NCI-H2171 treated with DMSO at 0.1 percent for 48 hours (cell line): ENCODE measurements at regions not wholly inside any gene's neighbourhood (a gene's known extent, or its start where the extent isn't known, plus 50 kb on each side); places are given as distances from the start of the nearest gene placed in this dataset.

Source experiments
- DNase-seq: peaks from one replicate; lab custom pipeline; 2025; lab: John Stamatoyannopoulos, UW

DNA sequence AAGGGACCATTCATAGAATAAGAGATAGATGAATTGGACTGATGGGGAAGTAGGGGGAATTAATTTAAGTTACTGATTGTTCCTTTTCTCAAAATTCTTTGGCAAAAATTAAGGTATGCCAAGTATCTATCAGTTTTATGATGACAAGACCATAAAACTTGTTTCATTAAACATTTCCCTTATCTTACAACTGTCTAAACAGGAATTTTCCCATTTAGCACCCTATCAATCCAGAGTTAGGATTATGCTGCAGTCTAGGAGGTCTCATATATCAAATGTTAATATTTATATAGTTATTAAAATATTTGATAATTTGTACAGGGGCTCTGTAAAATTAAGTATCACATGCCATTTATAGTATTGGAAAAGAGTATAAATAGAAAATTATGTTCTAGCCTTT, 51.5 kb upstream of the ARID1B start:
- DNase-seq = no peak

DNA sequence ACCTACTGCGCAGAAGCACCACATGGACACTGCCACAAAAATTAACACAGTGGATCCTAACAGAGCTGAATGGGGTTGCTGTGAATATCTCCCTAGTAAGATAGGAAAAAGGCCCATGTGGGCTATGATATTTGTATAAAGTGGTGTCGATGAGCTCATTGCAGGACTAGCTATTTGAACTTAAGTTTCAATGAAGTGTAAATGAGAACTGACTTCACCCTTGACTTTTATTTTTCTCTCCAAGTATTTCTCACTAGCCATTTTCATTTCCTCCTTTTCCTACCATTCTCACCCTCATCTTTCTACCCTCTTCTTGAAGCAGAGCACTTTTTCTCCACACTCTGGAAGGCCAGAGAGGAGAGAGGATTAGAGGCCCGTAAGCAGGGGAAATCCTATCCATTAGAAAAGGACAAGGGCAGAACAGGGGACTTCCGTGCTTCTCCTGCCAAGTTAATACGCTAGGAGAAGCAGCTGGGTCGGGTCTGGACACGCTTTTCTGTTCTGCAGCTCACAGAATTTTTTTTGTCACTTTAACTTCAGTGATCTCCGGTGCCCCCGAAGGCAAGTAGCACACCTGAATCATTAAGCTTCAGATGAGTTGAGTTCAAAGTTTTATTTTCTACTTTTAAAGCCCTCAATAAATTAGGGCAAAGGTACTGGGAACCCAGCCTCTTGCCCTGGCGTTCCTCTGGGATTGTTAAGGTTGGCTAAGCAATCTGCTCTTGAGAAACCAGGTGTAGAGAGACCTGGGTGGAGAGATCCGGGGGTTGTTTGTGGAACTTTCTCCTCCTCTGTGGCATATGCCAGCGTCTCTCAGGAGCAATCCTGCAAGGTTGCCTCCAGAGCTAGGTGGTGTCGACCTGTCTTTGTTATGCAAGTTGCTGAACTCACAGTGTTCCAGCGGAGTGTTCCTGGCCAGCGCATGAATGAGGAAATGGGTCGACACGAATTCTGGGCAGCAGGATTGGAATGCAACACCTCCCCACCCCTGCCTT, 56.2 kb upstream of the ARID1B start:
- peak; percentile 85 for DNase-seq

DNA sequence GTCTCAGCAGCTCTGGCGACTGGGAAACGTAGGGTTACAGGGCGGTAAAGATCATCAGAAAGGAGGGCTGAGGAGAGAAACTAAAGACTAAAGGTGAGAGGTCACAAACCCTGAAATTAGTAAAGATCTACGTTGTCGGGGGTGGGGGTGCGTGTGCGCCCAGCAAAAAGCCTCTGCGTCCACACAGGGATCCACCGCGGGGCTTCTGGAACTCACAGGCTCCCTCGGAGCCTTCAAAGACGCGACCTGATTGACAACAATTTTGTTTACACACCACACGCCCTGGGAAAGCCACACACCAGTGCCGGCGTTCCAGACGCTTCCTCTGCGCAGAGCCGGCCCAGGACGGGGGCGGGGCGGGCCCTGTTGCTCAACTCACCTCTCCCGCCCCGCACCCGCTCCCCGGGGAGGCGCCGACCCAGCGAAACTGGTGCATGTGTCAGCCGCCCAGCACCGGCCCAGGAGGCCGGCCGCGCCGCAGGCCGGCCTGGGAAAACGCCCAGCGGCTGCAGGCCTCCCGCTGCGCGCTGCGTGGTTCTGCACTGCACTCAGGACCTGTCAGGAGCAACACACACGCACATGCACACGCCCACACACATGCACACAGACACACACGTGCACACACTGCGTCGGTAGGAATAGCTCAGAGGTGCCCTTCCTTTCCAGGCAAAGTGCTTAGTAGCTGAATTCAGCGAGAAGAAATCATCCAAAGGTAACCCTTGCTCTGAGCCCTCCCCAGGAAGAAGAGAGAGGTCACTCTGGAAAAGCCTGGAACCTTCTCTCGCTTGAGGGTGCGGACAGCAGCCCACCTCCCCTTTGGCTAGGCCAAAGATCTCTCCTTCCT, 57.2 kb upstream of the ARID1B start:
- no peak for DNase-seq

DNA sequence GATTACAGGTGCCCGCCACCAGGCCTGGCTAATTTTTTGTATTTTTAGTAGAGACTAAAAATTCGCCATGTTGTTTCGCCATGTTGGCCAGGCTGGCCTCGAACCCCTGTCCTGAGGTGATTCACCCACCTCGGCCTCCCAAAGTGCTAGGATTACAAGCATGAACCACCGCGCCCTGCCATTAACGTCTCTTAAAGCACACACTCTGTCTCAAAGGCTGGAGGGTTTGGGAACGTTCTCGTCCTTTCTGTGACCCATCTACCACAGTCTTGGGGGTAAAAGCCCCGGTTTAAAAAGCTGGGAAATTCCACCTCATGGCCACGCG, 57.8 kb upstream of the ARID1B start:
- no peak for DNase-seq

DNA sequence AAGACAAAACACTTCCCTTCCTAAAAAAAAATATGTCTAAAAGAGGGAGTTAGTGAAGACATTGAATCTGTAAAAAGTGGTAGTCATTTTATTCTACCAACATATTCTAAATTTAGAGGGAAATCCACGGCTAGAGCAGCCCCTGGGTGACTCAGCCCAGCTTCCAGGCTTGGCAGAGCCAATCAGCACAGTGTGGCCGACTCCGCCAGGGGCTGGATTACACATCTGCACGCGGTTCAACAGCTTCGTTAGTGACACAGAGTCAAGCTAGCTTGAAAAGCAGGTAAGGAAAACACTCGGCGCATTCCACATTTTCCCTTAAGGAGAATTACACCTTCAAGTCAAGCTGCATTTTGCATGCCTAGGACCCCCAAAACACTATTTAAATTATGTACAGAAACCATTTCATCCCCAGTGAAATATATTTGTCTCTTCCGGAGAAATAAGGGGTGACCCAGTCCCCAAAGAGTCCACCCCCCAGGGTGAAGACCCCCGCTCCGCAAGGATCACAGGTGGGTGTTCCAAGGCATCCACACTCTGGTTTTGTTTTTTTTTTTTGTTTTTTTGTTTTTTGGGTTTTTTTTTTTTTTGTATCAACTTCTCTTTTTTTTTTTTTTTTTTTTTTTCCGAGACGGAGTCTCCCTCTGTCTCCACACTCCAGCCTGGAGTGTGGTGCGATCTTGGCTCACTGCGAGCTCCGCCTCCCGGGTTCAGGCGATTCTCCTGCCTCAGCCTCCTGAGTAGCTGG, 58.4 kb upstream of the ARID1B start:
- peak; percentile 60 for DNase-seq

DNA sequence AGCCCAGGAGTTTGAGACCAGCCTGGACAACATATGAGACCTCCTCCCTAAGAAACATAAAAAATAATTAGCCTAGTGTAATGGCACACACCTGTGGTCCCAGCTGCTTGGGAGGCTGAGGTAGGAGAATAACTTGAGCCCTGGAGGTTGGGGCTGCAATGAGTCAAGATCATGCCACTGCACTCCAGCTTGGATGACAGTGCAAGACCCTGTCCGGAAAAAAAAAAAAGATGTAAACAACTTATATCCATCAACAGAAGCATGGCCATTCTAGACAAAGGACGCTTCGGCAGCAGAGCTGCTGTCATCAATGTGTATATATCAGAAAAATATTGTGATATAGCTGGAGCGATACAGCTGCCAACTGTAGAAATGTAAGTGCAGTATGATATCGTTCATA, 59.6 kb upstream of the ARID1B start:
- DNase-seq = peak; percentile 9

DNA sequence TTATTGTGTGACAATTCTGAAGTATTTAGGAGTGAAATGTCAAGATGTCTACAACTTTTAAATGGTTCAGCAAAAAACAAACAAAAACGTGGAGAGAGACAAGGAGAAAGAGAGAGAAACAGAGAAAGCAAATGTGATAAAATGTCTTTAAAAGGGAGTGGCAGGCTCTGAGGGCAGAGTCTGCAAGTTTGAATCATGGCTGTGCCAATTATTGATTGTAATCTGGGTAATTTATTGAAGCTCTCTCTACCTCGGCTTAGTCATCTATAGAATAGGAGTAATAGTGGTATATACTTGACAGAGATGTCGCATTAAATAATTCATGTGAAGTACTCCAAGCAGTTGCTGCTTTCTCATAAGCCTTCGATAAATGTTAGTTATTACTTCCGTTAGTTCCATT, 61.3 kb upstream of the ARID1B start:
- no peak for DNase-seq

DNA sequence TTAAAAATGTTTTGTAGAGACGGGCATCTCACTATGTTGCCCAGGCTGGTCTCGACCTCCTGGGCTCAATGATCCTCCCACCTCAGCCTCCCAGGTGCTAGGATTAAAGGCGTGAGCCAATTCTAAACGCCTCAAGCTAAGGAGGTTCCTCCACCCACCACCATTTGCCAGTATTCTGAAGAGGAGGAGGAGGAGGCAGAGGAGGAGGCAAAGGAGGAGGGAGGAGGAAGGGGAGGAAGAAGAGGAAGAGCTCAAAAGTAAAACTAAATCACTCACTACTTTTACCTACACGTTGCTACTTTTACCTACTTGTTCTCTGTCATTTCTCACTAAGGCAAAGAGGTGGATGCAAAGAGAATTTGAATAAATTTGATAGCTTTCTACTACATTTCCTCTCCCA, 63.6 kb upstream of the ARID1B start:
- DNase-seq = no peak

DNA sequence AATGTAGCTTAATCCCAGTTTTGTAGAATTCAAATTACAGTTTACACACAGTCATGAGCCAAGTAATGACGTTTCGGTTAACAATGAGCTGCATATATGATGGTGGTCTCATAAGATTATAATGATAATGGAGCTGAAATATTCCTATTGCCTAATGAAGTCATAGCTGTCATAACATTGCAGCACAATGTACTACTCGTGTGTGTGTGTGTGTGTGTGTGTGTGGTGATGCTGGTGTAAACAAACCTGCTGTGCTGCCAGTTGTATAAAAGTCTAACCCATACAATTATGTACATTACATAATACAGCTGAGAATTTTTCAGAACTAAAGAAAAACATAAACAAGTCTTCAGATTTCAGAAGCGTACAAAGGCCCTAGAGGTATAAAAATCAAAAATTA, 66.7 kb upstream of the ARID1B start:
- DNase-seq = no peak

DNA sequence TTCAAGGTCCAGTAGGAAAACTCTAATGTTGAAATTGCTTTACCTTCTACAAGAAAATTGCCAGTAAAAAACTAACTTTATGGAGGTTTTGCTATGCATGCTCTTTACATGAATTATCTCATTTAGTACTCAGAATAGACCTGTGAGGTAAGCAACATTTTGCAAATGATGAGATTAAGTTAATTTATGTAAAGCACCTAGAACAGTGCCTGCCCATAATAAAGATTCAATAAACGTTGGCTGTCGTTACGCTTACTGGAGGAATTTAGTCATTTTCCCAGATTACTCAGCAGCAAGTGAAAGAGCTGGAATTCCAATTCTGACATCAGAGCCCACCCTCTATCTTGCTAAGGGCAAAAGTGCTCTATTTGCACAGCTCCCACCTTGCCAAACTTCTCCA, 69.4 kb upstream of the ARID1B start:
- no peak for DNase-seq

DNA sequence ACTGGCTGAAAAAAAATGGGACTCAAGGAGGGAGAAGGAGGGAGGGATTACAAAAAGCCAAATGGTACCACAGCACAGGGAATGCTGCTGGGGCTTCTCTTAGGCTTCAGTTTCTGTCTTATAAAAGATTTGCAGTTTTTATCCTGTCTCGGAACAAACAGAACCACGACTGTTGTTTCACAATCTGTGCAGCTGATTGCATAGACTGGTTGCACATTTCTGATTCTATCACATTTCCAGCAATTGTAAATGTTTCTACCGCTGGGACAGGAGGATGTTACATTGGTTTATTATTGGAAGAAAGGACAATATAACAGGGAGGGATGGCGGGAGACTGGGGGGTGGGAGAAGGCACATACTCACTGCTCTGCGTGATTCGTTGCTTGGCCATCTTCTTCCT, 73.5 kb upstream of the ARID1B start:
- no peak for DNase-seq

DNA sequence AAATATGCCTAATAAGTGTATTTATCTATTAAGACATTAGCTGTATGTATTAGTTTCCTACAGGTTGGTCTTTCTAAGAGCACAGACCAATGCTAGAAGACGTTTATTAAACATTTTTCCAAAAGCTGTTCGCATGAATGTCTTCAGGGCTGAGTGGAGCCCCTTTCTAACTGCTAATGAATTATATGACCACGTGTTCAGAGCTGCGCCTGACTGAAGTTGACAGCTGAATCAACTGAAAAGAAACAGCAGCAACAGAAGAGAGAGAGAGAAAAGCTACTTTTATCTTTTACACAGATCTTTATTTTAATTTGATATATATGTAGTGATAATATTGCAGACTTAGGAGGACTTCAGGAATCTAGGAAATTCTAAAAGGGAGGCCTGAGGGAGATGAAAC, 75.2 kb upstream of the ARID1B start:
- no peak for DNase-seq

DNA sequence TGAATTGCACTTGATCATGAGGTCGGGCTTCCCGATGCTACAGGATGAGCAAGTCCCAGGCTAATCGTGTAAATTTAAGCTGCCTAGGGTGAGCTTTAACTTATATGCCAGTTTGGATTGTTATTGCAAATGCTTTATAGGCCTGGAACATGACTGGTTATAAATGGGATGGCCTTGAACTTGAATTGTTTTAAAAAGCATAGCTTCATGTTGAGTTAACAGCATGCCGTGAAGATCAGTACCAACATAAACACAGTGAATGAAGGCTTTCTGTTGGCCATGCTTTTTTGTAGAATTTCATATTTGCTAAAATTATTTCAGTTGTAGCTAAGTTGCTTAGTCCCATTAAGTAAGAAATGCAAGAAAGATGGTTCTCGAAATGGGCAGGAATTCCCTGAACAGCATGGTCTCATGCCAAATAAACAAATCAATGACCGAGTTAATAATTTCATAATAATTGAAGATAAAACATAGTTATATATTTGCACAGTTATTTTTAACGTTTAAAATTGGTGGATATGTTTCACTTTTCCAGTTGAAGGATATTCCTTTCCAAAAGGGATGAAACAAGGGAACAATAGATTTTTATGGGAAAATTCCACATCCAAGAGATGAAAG, 76.6 kb upstream of the ARID1B start:
- DNase-seq = no peak

DNA sequence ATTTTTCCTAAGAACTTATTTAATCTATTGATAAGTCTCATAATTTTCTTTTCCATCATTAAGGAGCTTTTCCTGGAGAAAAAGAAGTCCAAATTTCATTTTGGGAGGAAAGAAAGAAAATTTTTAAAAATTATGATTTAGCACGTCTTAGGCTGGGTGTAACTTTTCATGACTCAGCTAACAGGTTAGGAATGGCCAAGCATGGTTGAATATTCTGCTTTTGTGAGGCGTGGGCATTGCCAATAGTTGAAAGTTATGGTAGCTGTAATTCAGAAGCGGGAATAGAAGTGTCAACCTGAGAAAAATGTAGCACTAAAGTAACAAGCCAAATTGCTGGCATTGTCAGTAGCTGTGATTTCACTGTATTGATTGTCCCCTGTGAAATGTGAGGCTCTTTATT, 77.2 kb upstream of the ARID1B start:
- DNase-seq = no peak

DNA sequence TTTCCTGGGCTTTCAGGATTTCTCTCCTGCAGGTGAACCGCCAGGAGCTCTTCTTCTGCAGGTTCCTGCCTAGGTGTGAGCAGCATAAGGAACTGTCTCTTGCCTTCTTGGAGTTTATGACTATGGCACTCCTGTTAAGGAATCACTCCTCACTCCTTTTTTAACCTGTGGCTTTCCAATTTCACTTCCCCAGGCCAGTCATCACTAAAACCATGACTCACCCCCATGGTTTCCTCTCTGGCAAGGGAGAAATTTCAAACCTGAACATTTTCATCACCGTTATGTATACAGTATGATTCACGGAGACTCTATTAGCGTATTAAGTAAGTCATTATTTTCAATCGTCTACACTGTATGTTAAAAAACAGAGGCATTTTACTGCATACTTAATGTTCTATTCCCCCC, 78.2 kb upstream of the ARID1B start:
- DNase-seq = no peak

DNA sequence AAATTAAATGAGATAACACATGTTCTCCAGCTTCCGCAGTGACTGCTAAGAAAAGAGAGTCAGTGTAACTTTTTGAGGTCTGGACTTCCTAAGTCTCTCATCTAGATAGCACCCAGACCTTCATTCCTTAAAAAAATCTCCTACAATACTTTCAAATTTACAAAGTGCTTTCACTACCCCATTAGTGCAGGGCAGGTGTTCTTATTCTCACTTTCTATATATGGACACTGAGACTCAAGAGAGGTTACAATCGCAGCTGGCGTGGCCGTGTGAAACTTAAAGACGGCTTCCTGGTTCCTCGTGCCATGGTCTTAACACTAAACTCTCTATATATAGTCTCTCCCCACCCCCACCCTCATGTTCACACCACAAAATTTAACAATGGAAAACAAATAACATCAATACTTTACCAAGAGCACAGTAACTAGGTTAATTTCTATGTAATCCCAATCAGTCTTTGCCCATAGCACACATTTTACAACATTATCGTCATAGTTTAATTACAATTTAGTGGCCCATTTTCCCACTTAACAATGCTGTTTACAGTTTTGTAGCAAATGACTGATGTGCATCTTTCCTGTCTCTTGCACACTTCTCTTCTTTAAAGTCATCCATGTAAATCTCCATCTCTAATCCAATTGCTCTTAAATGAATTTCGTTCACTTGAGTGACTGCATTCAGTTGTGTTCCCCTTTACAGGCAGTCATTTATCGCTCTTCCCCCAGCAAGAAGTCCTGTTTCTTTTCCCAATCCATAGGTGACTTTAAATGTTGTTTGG, 78.8 kb upstream of the ARID1B start:
- DNase-seq = no peak

DNA sequence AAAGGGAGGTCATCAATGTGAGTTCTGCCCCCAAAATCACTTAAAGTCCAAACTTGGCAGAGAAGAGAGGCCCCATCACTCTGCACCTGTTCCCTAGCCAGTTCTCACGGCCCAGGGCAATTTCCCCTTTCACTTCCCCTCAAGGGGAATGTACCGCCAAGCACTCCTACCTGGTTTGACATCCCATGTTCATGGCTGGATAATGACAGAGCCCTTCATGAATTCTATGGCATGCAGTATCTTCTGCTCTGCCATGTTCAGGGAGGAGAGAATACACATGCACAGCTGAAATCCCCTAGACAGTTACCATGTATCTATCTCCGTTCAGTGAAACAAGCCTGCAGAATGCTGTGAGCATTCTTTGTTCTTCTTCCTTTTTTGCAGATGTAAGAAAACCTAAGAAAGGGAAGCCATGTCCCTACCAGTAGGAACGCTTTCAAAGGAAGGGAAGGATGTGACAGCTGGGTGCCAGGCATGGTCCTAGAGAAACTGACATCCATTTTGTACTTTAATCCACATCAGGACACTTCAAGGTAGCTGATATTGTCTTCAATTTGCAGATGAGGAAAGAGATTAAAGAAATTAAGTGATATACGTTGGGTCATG, 79.8 kb upstream of the ARID1B start:
- DNase-seq = no peak

DNA sequence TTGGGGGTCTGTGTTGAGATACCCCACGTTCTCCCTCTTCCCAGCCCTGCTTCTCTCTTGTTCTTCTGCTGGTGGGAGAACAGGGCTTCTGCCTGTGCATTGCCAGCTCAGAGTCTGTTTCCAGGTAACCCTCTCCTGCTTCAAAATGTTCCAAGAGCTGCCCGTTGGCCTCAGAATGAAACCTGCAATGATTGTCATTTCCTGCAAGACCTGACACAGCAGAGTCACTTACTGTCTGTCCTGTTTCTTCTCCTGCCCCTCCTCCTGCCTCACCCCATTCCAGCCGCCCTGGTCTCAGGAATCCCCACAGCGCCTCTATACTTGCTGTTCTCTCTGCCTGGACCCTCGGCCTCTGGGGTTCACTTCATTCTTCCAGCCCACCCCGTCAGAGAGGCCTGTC, 81.4 kb upstream of the ARID1B start:
- DNase-seq = no peak

DNA sequence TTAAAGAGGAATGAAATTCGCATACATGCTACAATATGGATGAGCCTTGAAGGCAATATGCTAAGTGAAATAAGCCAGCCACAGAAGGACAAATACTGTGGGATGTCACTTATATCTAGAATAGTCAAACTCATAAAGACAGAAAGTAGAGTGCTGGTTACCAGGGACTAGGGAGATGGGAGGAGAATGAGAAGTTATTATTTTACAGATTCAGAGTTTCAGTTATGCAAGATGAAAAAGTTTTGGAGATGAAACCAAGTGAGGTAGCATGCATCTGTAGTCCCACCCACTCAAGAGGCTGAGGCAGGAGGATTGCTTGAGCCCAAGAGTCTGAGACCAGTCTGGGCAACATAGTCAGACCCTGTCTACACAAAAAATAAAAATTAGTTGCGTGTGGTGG, 82.5 kb upstream of the ARID1B start:
- no peak for DNase-seq

DNA sequence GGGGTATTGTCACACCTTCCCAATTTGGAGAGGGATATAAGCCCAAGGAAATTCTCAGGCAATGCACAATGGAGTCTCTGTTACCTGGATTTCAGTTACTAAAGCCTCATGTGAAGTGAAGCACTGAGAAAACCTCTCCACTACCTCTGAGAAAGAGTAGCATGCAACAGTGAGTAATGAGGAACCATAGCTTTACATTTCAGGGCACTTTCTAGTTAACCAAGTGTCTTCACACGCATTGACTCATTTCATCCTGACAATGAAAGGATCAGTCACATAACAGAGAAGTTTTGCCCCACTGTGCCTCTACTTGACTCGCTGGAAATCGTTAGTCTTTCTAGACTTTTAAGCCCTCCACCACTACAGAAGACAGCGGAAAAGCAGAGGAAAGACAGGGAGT, 86.2 kb upstream of the ARID1B start:
- no peak for DNase-seq

DNA sequence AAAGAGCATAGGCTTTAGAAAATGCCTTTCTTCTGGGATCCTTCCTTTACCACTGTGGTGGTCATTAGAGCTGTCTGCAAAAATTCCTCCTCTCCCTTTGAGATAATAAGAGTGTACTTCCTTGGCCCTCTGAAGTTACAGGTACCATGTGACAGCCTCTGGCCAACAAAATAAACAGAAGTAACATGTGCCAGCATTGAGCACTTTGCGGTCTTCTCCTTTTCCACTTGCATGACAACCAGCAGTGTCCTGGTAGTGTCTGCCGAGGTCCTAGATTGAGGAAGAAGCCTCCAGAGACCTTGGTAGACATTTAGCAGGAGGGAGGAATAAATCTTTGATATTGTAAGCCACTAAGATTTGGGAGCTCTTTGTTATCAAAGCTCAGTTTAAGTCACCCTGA, 87.5 kb upstream of the ARID1B start:
- DNase-seq = no peak
